ENCODE measurements at regions not wholly inside any gene's neighbourhood (a gene's known extent, or its start where the extent isn't known, plus 50 kb on each side); places are given as distances from the start of the nearest gene placed in this dataset.
"Not testable (repeated sequence)": the region's sequence is repeated elsewhere in the genome, so short reads cannot be mapped to it uniquely, and the experiment has no call there.

- peak overlapping the region in 4 of 7 donors; percentile 0 to 75 (median 15) for H3K27ac Mint-ChIP-seq
- H3K27ac ChIP-seq (ENCODE audit: low read depth, low read length); H3K27me3 ChIP-seq (ENCODE audit: insufficient read depth, low read length); H3K36me3 ChIP-seq (ENCODE audit: insufficient read depth, low read length); H3K4me3 ChIP-seq (ENCODE audit: low read length in 2 of 2); POLR2A ChIA-PET (ENCODE audit: partially characterized antibody); H3K9me3 ChIP-seq (ENCODE audit: control insufficient read depth in 1 of 2, low read length in 2 of 2); CTCF ChIA-PET (ENCODE audit: partially characterized antibody); H3K36me3 Mint-ChIP-seq; intact Hi-C loops (cut with micrococcal nuclease); H3K27me3 Mint-ChIP-seq: not testable (repeated sequence)
- peak overlapping the region in 6 of 8 donors; percentile 13 to 59 (median 42) for H3K4me3 Mint-ChIP-seq
- peaks cover 23 to 40% (median 31%) of the 10 kb centered on the region in 4 donors for H3K4me1 Mint-ChIP-seq
- peak in 3 of 5 donors; percentile 3 to 8 (median 6) for DNase-seq
- H3K9me3 Mint-ChIP-seq: peaks cover 3 to 15% (median 8%) of the 10 kb centered on the region in 8 donors
- H3K4me1 ChIP-seq (ENCODE audit: insufficient read depth, low read length): peaks cover 24% of the 10 kb centered on the region
Observed at GRCh38 chr1:198963796-198964195, 325.0 kb downstream of the PTPRC start.

GRCh38 chr1:198966519-198966918 is 327.7 kb downstream of the PTPRC start:
- Histone ChIP-seq H3K4me1 (ENCODE audit: insufficient read depth, low read length) (peaks cover 13% of the 10 kb centered on the region), H3K27ac (ENCODE audit: low read depth, low read length) (no peak overlapping the region), H3K27me3 (ENCODE audit: insufficient read depth, low read length) (no peaks in the 10 kb centered on the region), H3K4me3 (ENCODE audit: low read length in 2 of 2) (no peak overlapping the region), H3K9me3 (ENCODE audit: control insufficient read depth in 1 of 2, low read length in 2 of 2) (no peaks in the 10 kb centered on the region), H3K36me3 (ENCODE audit: insufficient read depth, low read length) (no peaks in the 10 kb centered on the region)
- intact Hi-C loops (cut with micrococcal nuclease): no loop called here
- no peaks in the 10 kb centered on the region for H3K27me3 Mint-ChIP-seq
- H3K36me3 Mint-ChIP-seq: peaks cover 2 to 10% of the 10 kb centered on the region in 2 donors
- peaks cover 13 to 28% (median 20%) of the 10 kb centered on the region in 4 donors for H3K4me1 Mint-ChIP-seq
- H3K9me3 Mint-ChIP-seq: peaks cover 3 to 15% (median 9%) of the 10 kb centered on the region in 8 donors
- no peak for DNase-seq
- CTCF ChIA-PET (ENCODE audit: partially characterized antibody): interaction anchor here (1.2 kb wide), 1 partner anchor 146 kb away, joined by 3 read pairs; no protein-coding TSS in a partner anchor
- POLR2A ChIA-PET (ENCODE audit: partially characterized antibody): no interaction called here
- H3K27ac Mint-ChIP-seq: no peak overlapping the region
- no peak overlapping the region for H3K4me3 Mint-ChIP-seq

- no peaks in the 10 kb centered on the region for H3K9me3 ChIP-seq (ENCODE audit: control insufficient read depth in 1 of 2, low read length in 2 of 2)
- Mint-ChIP-seq H3K9me3 (peaks cover 2 to 15% (median 8%) of the 10 kb centered on the region in 8 donors), H3K4me1 (peaks cover 13 to 28% (median 20%) of the 10 kb centered on the region in 4 donors), H3K27ac (no peak overlapping the region), H3K27me3 (no peaks in the 10 kb centered on the region), H3K4me3 (no peak overlapping the region), H3K36me3 (peaks cover 2 to 10% of the 10 kb centered on the region in 2 donors)
- no peaks in the 10 kb centered on the region for H3K36me3 ChIP-seq (ENCODE audit: insufficient read depth, low read length)
- intact Hi-C loops (cut with micrococcal nuclease): no loop called here
- H3K27me3 ChIP-seq (ENCODE audit: insufficient read depth, low read length): no peaks in the 10 kb centered on the region
- no peak overlapping the region for H3K4me3 ChIP-seq (ENCODE audit: low read length in 2 of 2)
- ChIA-PET POLR2A (ENCODE audit: partially characterized antibody) (no interaction called here), CTCF (ENCODE audit: partially characterized antibody) (no interaction called here)
- no peak overlapping the region for H3K27ac ChIP-seq (ENCODE audit: low read depth, low read length)
- DNase-seq: no peak
- H3K4me1 ChIP-seq (ENCODE audit: insufficient read depth, low read length): peaks cover 13% of the 10 kb centered on the region
Observed at GRCh38 chr1:198967566-198967965, 328.7 kb downstream of the PTPRC start.

GRCh38 chr1:198968866-198969265 is 330.0 kb downstream of the PTPRC start:
- H3K9me3 ChIP-seq (ENCODE audit: control insufficient read depth in 1 of 2, low read length in 2 of 2): no peaks in the 10 kb centered on the region
- no peak overlapping the region for H3K4me3 ChIP-seq (ENCODE audit: low read length in 2 of 2)
- H3K36me3 Mint-ChIP-seq: peaks cover 2 to 10% of the 10 kb centered on the region in 2 donors
- H3K27me3 Mint-ChIP-seq: no peaks in the 10 kb centered on the region
- no peaks in the 10 kb centered on the region for H3K27me3 ChIP-seq (ENCODE audit: insufficient read depth, low read length)
- H3K27ac ChIP-seq (ENCODE audit: low read depth, low read length): no peak overlapping the region
- H3K9me3 Mint-ChIP-seq: peaks cover 2 to 15% (median 8%) of the 10 kb centered on the region in 8 donors
- no peak for DNase-seq
- peaks cover 7 to 15% (median 10%) of the 10 kb centered on the region in 4 donors for H3K4me1 Mint-ChIP-seq
- CTCF ChIA-PET (ENCODE audit: partially characterized antibody): no interaction called here
- peaks cover 6% of the 10 kb centered on the region for H3K4me1 ChIP-seq (ENCODE audit: insufficient read depth, low read length)
- H3K27ac Mint-ChIP-seq: no peak overlapping the region
- intact Hi-C loops (cut with micrococcal nuclease): no loop called here
- H3K36me3 ChIP-seq (ENCODE audit: insufficient read depth, low read length): no peaks in the 10 kb centered on the region
- POLR2A ChIA-PET (ENCODE audit: partially characterized antibody): interaction anchor here (0.6 kb wide), 1 partner anchor 43 kb away, joined by 3 read pairs; no protein-coding TSS in a partner anchor
- no peak overlapping the region for H3K4me3 Mint-ChIP-seq

GRCh38 chr1:198969981-198970380 is 331.1 kb downstream of the PTPRC start:
- no peak overlapping the region for H3K27ac ChIP-seq (ENCODE audit: low read depth, low read length)
- ChIA-PET CTCF (ENCODE audit: partially characterized antibody) (no interaction called here), POLR2A (ENCODE audit: partially characterized antibody) (no interaction called here)
- H3K4me1 ChIP-seq (ENCODE audit: insufficient read depth, low read length): no peaks in the 10 kb centered on the region
- no peak overlapping the region for H3K27ac Mint-ChIP-seq
- H3K36me3 ChIP-seq (ENCODE audit: insufficient read depth, low read length): no peaks in the 10 kb centered on the region
- H3K27me3 ChIP-seq (ENCODE audit: insufficient read depth, low read length): no peaks in the 10 kb centered on the region
- H3K27me3 Mint-ChIP-seq: no peaks in the 10 kb centered on the region
- intact Hi-C loops (cut with micrococcal nuclease): no loop called here
- H3K9me3 ChIP-seq (ENCODE audit: control insufficient read depth in 1 of 2, low read length in 2 of 2): no peaks in the 10 kb centered on the region
- peaks cover 2 to 10% of the 10 kb centered on the region in 2 donors for H3K36me3 Mint-ChIP-seq
- H3K9me3 Mint-ChIP-seq: peaks cover 2 to 11% (median 8%) of the 10 kb centered on the region in 8 donors
- no peak for DNase-seq
- H3K4me3 Mint-ChIP-seq: no peak overlapping the region
- H3K4me3 ChIP-seq (ENCODE audit: low read length in 2 of 2): no peak overlapping the region
- peaks cover 0 to 3% (median 1%) of the 10 kb centered on the region in 4 donors for H3K4me1 Mint-ChIP-seq

GRCh38 chr1:198970916-198971315 is 332.1 kb downstream of the PTPRC start:
- Mint-ChIP-seq H3K27ac (no peak overlapping the region), H3K4me3 (no peak overlapping the region), H3K27me3 (no peaks in the 10 kb centered on the region), H3K4me1 (no peaks in the 10 kb centered on the region), H3K36me3 (peaks cover 0 to 5% of the 10 kb centered on the region in 2 donors), H3K9me3 (peaks cover 0 to 2% (median 0%) of the 10 kb centered on the region in 8 donors)
- Histone ChIP-seq H3K4me3 (ENCODE audit: low read length in 2 of 2) (no peak overlapping the region), H3K36me3 (ENCODE audit: insufficient read depth, low read length) (no peaks in the 10 kb centered on the region), H3K4me1 (ENCODE audit: insufficient read depth, low read length) (no peaks in the 10 kb centered on the region), H3K27ac (ENCODE audit: low read depth, low read length) (no peak overlapping the region), H3K9me3 (ENCODE audit: control insufficient read depth in 1 of 2, low read length in 2 of 2) (no peaks in the 10 kb centered on the region), H3K27me3 (ENCODE audit: insufficient read depth, low read length) (no peaks in the 10 kb centered on the region)
- POLR2A ChIA-PET (ENCODE audit: partially characterized antibody): no interaction called here
- CTCF ChIA-PET (ENCODE audit: partially characterized antibody): no interaction called here
- DNase-seq: no peak
- intact Hi-C loops (cut with micrococcal nuclease): no loop called here

- no peaks in the 10 kb centered on the region for H3K36me3 Mint-ChIP-seq
- H3K27me3 Mint-ChIP-seq: no peaks in the 10 kb centered on the region
- Histone ChIP-seq H3K36me3 (ENCODE audit: insufficient read depth, low read length) (no peaks in the 10 kb centered on the region), H3K27ac (ENCODE audit: low read depth, low read length) (no peak overlapping the region), H3K27me3 (ENCODE audit: insufficient read depth, low read length) (no peaks in the 10 kb centered on the region), H3K9me3 (ENCODE audit: control insufficient read depth in 1 of 2, low read length in 2 of 2) (no peaks in the 10 kb centered on the region), H3K4me3 (ENCODE audit: low read length in 2 of 2) (no peak overlapping the region), H3K4me1 (ENCODE audit: insufficient read depth, low read length) (no peaks in the 10 kb centered on the region)
- H3K27ac Mint-ChIP-seq: no peak overlapping the region
- H3K9me3 Mint-ChIP-seq: peaks cover 0 to 5% (median 0%) of the 10 kb centered on the region in 8 donors
- no peak for DNase-seq
- no peak overlapping the region for H3K4me3 Mint-ChIP-seq
- intact Hi-C loops (cut with micrococcal nuclease): no loop called here
- POLR2A ChIA-PET (ENCODE audit: partially characterized antibody): no interaction called here
- CTCF ChIA-PET (ENCODE audit: partially characterized antibody): no interaction called here
- peaks cover 0 to 1% (median 0%) of the 10 kb centered on the region in 4 donors for H3K4me1 Mint-ChIP-seq
Observed at GRCh38 chr1:198977909-198978308, 339.1 kb downstream of the PTPRC start.

- Mint-ChIP-seq H3K27me3 (no peaks in the 10 kb centered on the region), H3K27ac (no peak overlapping the region), H3K9me3 (peaks cover 0 to 5% (median 0%) of the 10 kb centered on the region in 8 donors), H3K4me3 (no peak overlapping the region), H3K36me3 (no peaks in the 10 kb centered on the region), H3K4me1 (peaks cover 0 to 1% (median 0%) of the 10 kb centered on the region in 4 donors)
- H3K4me3 ChIP-seq (ENCODE audit: low read length in 2 of 2): no peak overlapping the region
- no peaks in the 10 kb centered on the region for H3K27me3 ChIP-seq (ENCODE audit: insufficient read depth, low read length)
- ChIA-PET CTCF (ENCODE audit: partially characterized antibody) (no interaction called here), POLR2A (ENCODE audit: partially characterized antibody) (no interaction called here)
- intact Hi-C loops (cut with micrococcal nuclease): no loop called here
- H3K9me3 ChIP-seq (ENCODE audit: control insufficient read depth in 1 of 2, low read length in 2 of 2): no peaks in the 10 kb centered on the region
- H3K36me3 ChIP-seq (ENCODE audit: insufficient read depth, low read length): no peaks in the 10 kb centered on the region
- H3K27ac ChIP-seq (ENCODE audit: low read depth, low read length): no peak overlapping the region
- no peak for DNase-seq
- no peaks in the 10 kb centered on the region for H3K4me1 ChIP-seq (ENCODE audit: insufficient read depth, low read length)
Observed at GRCh38 chr1:198978523-198978922, 339.7 kb downstream of the PTPRC start.
